ENCODE measurements at regions not wholly inside any gene's neighbourhood (a gene's known extent, or its start where the extent isn't known, plus 50 kb on each side); places are given as distances from the start of the nearest gene placed in this dataset.

DNA sequence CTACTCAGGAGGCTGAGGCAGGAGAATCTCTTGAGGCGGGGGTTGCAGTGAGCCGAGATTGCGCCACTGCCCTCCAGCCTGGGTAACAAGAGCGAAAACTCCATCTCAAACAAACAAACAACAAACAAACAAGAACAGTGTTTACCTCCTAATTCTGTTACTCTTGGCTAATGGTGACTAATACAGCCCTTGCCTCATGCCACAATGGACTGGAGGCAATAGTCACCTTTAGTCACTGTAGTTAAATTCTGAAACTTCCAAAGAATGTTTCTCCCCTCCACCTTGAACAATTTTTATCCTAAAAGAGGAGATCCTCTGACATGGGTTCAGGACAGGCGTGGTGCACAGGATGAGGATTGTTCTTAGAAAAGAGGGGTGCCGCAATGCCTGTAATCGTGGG is 241.2 kb upstream of the CTSO start:
- dilution Hi-C loops (cut with MboI; ENCODE audit: extremely low pct_ligation_motif_present, low sequenced_read_pairs) (no loop called here), intact Hi-C loops (cut with micrococcal nuclease) (no loop called here)
- H3K4me2 ChIP-seq (ENCODE audit: insufficient read depth, low read length) = no peak overlapping the region
- BruUV-seq (replicated peaks) = no TSS peak
- FAIRE-seq = no peak
- no peak overlapping the region for H3K9ac ChIP-seq (replicated peaks; ENCODE audit: extremely low read depth, insufficient read depth, low read length)
- no peak overlapping the region for H3K27ac ChIP-seq (ENCODE audit: insufficient read depth, low read depth, low read length)
- no peaks in the 10 kb centered on the region for H3K9me3 ChIP-seq (replicated peaks; ENCODE audit: control insufficient read depth, insufficient read depth, low read length)
- no peaks in the 10 kb centered on the region for H3K27me3 ChIP-seq (ENCODE audit: control insufficient read depth in 2 of 2, insufficient read depth in 2 of 2, low read length in 2 of 2)
- TF ChIP-seq FOS (IDR thresholded peaks at IDR 0.05; ENCODE audit: borderline replicate concordance, insufficient read depth, low read length) = no peak
- no peak for TF ChIP-seq JUN (IDR thresholded peaks at IDR 0.05; ENCODE audit: borderline replicate concordance, insufficient read depth, insufficient read length, low read depth)
- TF ChIP-seq GATA2 (IDR thresholded peaks at IDR 0.05; ENCODE audit: insufficient read depth, insufficient read length, low read depth, low read length) = no peak
- TF ChIP-seq POLR2A (IDR thresholded peaks at IDR 0.05; ENCODE audit: low read depth, low read length) = no peak
- TF ChIP-seq POLR2AphosphoS5 (IDR thresholded peaks at IDR 0.05; ENCODE audit: insufficient read depth, low read depth, low read length) = no peak
- TF ChIP-seq EZH2 (IDR thresholded peaks at IDR 0.05; ENCODE audit: borderline replicate concordance, low read depth, low read length, severe bottlenecking) = no peak
- no peak for TF ChIP-seq CTCF (IDR thresholded peaks at IDR 0.05; ENCODE audit: extremely low read depth in 1 of 2, insufficient read depth in 1 of 2, low read depth in 1 of 2, low read length in 2 of 2)
- no peak for TF ChIP-seq MYC (IDR thresholded peaks at IDR 0.05; ENCODE audit: low read depth, low read length)
- TF ChIP-seq MAX (IDR thresholded peaks at IDR 0.05; ENCODE audit: insufficient read depth, insufficient read length) = no peak
- H3K79me2 ChIP-seq (ENCODE audit: control insufficient read depth, insufficient read depth, low read length) = no peaks in the 10 kb centered on the region
- no peaks in the 10 kb centered on the region for H3K9me1 ChIP-seq (replicated peaks; ENCODE audit: control insufficient read depth, extremely low read depth, insufficient read depth, low read length)
- CTCF ChIA-PET = no interaction called here
- DNase-seq (ENCODE audit: low read depth, low spot score) = no peak
- no peak overlapping the region for H3K4me3 ChIP-seq (replicated peaks in 1 of 3; ENCODE audit: insufficient read depth in 1 of 3, low read depth in 1 of 3, low read length in 3 of 3)
- H3K4me1 ChIP-seq (ENCODE audit: control insufficient read depth, extremely low read depth, insufficient read depth, low read length) = no peaks in the 10 kb centered on the region
- H4K20me1 ChIP-seq (replicated peaks; ENCODE audit: control insufficient read depth, extremely low read depth, insufficient read depth, low read length) = no peaks in the 10 kb centered on the region
- no peaks in the 10 kb centered on the region for H3K36me3 ChIP-seq (ENCODE audit: control insufficient read depth in 2 of 2, extremely low read depth in 1 of 2, insufficient read depth in 2 of 2, low read length in 2 of 2)
- POLR2A ChIA-PET = no interaction called here
- no peak overlapping the region for H2AFZ ChIP-seq (ENCODE audit: low read depth, low read length)

Measured in endothelial cell of umbilical vein (primary cell).